IMR-90 (cell line): ENCODE measurements at regions not wholly inside any gene's neighbourhood (a gene's known extent, or its start where the extent isn't known, plus 50 kb on each side); places are given as distances from the start of the nearest gene placed in this dataset.

Source experiments
- ATAC-seq: fragments of 200-7000 bp; cut with Tn5 transposase; 2 replicates; pipeline ENCODE4 v1.9.1; 2020; ENCODE audit warnings: low read depth, mild to moderate bottlenecking, moderate library complexity
- BruUV-seq: library from RNA; stranded (reverse); fragments of 400-500 nt; replicated peaks from 2 replicates; lab custom pipeline; 2021; lab: Mats Ljungman, UMichigan
- CTCF ChIA-PET: fragments of 300-600 bp; formaldehyde crosslinking; extraction: SDS; loops from one replicate; lab custom pipeline; 2021; ENCODE audit warnings: antibody characterized with exemption; lab: Yijun Ruan, JAX
- POLR2A ChIA-PET: fragments of 300-600 bp; sonication (Branson Sonifier 250); formaldehyde crosslinking; loops from one replicate; lab custom pipeline; 2022; ENCODE audit warnings: antibody characterized with exemption; ENCODE audit not compliant: unreplicated experiment; lab: Charles Lee
- DNase-seq: peaks from one replicate; pipeline ENCODE4 v3.0.0; 2013
- H2AFZ ChIP-seq: replicated peaks from 2 replicates; pipeline ENCODE3; 2013; ENCODE audit warnings: low read length, mild to moderate bottlenecking; ENCODE audit not compliant: poor library complexity
- H2AK5ac ChIP-seq: 2 replicates; pipeline ENCODE4 v1.6.1; 2013; ENCODE audit warnings: low read depth, low read length, inconsistent platforms
- H2AK9ac ChIP-seq: replicated peaks from 2 replicates; pipeline ENCODE3; 2013; ENCODE audit warnings: mild to moderate bottlenecking, low read depth, low read length, moderate library complexity; ENCODE audit not compliant: poor library complexity
- H2BK120ac ChIP-seq: 2 replicates; pipeline ENCODE4 v1.6.1; 2013; ENCODE audit warnings: low read depth, low read length, inconsistent platforms
- H2BK15ac ChIP-seq: 3 replicates; pipeline ENCODE4 v1.6.1; 2013; ENCODE audit warnings: low read depth, low read length, inconsistent platforms
- H2BK20ac ChIP-seq: 2 replicates; pipeline ENCODE4 v1.6.1; 2013; ENCODE audit warnings: low read depth, mild to moderate bottlenecking, inconsistent platforms, low read length, moderate library complexity
- H2BK5ac ChIP-seq: 2 replicates; pipeline ENCODE4 v1.6.1; 2013; ENCODE audit warnings: mild to moderate bottlenecking, low read depth, low read length, inconsistent platforms; ENCODE audit not compliant: poor library complexity, severe bottlenecking
- H3K14ac ChIP-seq: replicated peaks from 2 replicates; pipeline ENCODE4 v1.6.1; 2013; ENCODE audit warnings: low read depth, low read length, inconsistent platforms
- H3K18ac ChIP-seq: 2 replicates; pipeline ENCODE4 v1.6.1; 2013; ENCODE audit warnings: low read depth, low read length, control low read depth
- H3K23ac ChIP-seq: 2 replicates; pipeline ENCODE4 v1.6.1; 2013; ENCODE audit warnings: low read depth, low read length, inconsistent platforms
- H3K27ac ChIP-seq: 2 replicates; pipeline ENCODE4 v1.5.1; 2013; ENCODE audit warnings: mild to moderate bottlenecking, control low read depth, low read length; ENCODE audit not compliant: insufficient read depth
- H3K27me3 ChIP-seq: 2 replicates; pipeline ENCODE4 v1.6.1; 2013; ENCODE audit warnings: low read length; ENCODE audit not compliant: control insufficient read depth, insufficient read depth
- H3K36me3 ChIP-seq: 2 replicates; pipeline ENCODE4 v1.6.1; 2013; ENCODE audit warnings: low read length, mixed read lengths; ENCODE audit not compliant: control insufficient read depth, insufficient read depth
- H3K4ac ChIP-seq: 2 replicates; pipeline ENCODE4 v1.6.1; 2013; ENCODE audit warnings: low read depth, low read length, inconsistent platforms
- H3K4me1 ChIP-seq: 2 replicates; pipeline ENCODE4 v1.6.1; 2013; ENCODE audit warnings: low read length, mixed read lengths; ENCODE audit not compliant: control insufficient read depth, insufficient read depth
- H3K4me2 ChIP-seq: 2 replicates; pipeline ENCODE4 v1.6.1; 2013; ENCODE audit warnings: low read depth, mild to moderate bottlenecking, control low read depth, low read length, moderate library complexity
- H3K4me3 ChIP-seq: 2 replicates; pipeline ENCODE4 v1.5.1; 2013; ENCODE audit warnings: low read depth, mild to moderate bottlenecking, control low read depth, low read length, moderate library complexity; ENCODE audit not compliant: insufficient read depth
- H3K56ac ChIP-seq: 2 replicates; pipeline ENCODE4 v1.6.1; 2013; ENCODE audit warnings: low read length, inconsistent platforms; ENCODE audit not compliant: insufficient read depth; ENCODE audit errors: extremely low read depth
- H3K79me1 ChIP-seq, 2 experiments: 2 replicates each; pipeline ENCODE4 v1.6.1; 2013; ENCODE audit warnings: low read length in 2 of 2, inconsistent platforms in 1 of 2, low read depth in 1 of 2
- H3K9ac ChIP-seq: 2 replicates; pipeline ENCODE4 v1.6.1; 2013; ENCODE audit warnings: low read depth, low read length, control low read depth
- H3K9me1 ChIP-seq: 2 replicates; pipeline ENCODE4 v1.6.1; 2013; ENCODE audit warnings: low read length, inconsistent platforms; ENCODE audit not compliant: insufficient read depth
- H3K9me3 ChIP-seq: 2 replicates; pipeline ENCODE4 v1.6.1; 2013; ENCODE audit warnings: low read length; ENCODE audit not compliant: control insufficient read depth, insufficient read depth
- H4K20me1 ChIP-seq: 2 replicates; pipeline ENCODE4 v1.6.1; 2013; ENCODE audit warnings: low read length, inconsistent platforms; ENCODE audit not compliant: insufficient read depth
- H4K5ac ChIP-seq: 2 replicates; pipeline ENCODE4 v1.6.1; 2013; ENCODE audit warnings: mild to moderate bottlenecking, low read depth, low read length, control low read depth
- H4K8ac ChIP-seq, 2 experiments: 2 replicates each; pipeline ENCODE4 v1.6.1; 2013; ENCODE audit warnings: low read depth in 2 of 2, low read length in 2 of 2, control low read depth in 1 of 2, inconsistent platforms in 1 of 2
- H4K91ac ChIP-seq: 2 replicates; pipeline ENCODE4 v1.6.1; 2013; ENCODE audit warnings: low read depth, low read length, inconsistent platforms; ENCODE audit not compliant: insufficient read depth
- MXI1 ChIP-seq: IDR thresholded peaks from 2 replicates; pipeline ENCODE4 v1.6.1; 2012; ENCODE audit warnings: low read depth, mild to moderate bottlenecking, low read length, moderate library complexity, borderline replicate concordance
- NFE2L2 ChIP-seq: fragments of 150-350 bp; IDR thresholded peaks from 2 replicates; pipeline ENCODE4 v1.6.1; 2016; ENCODE audit warnings: low read depth, mild to moderate bottlenecking, low read length
- RAD21 ChIP-seq: IDR thresholded peaks from 2 replicates; pipeline ENCODE4 v1.6.1; 2012; ENCODE audit warnings: low read length, improper control_type of control experiment
- RCOR1 ChIP-seq: IDR thresholded peaks from 2 replicates; pipeline ENCODE4 v1.6.1; 2012; ENCODE audit warnings: mild to moderate bottlenecking, low read length, improper control_type of control experiment; ENCODE audit not compliant: insufficient replicate concordance
- RFX5 ChIP-seq: IDR thresholded peaks from 2 replicates; pipeline ENCODE4 v1.8.0; 2012; ENCODE audit warnings: low read depth, mild to moderate bottlenecking, low read length, moderate library complexity
- USF2 ChIP-seq: fragments of 150-350 bp; IDR thresholded peaks from 2 replicates; pipeline ENCODE4 v1.6.1; 2017; ENCODE audit warnings: mild to moderate bottlenecking, antibody characterized with exemption, low read length, low read depth
- WGBS, 2 experiments: methylation state at CpG; one replicate each; pipeline versions ENCODE4 v1.1.5 to v1.1.7; 2013; ENCODE audit warnings: missing lambda C conversion rate in 2 of 2; ENCODE audit not compliant: insufficient read length in 1 of 2; ENCODE audit errors: extremely low coverage in 2 of 2; 5-methylcytosine and 5-hydroxymethylcytosine counted together
- dilution Hi-C: fragments of 300-500 bp; cut with HindIII; formaldehyde crosslinking; loops from one replicate; pipeline ENCODE4 v1.14.3; 2018; ENCODE audit warnings: low sequenced_read_pairs; ENCODE audit not compliant: unreplicated experiment
- in situ Hi-C: fragments of 300-500 bp; cut with MboI; formaldehyde crosslinking; loops from 3 replicates; pipeline ENCODE4 v1.14.3; 2019; ENCODE audit warnings: low sequenced_read_pairs, inconsistent platforms, mixed read lengths
- intact Hi-C: fragments of 100-400 bp; cut with micrococcal nuclease; formaldehyde crosslinking; loops from 2 replicates; pipeline ENCODE4 v1.10.0; 2022
- TF ChIP-seq, protein P1 (sequence below): conservative IDR thresholded peaks from 2 replicates; pipeline ENCODE4 v1.5.1; 2012; ENCODE audit warnings: mild to moderate bottlenecking, low read depth, low read length, improper control_type of control experiment

- no peak overlapping the region for H4K91ac ChIP-seq
- H2AK9ac ChIP-seq: no peak overlapping the region
- dilution Hi-C loops: no loop called here
- 0 out of 2 replicates have a peak, but pooled peaks cover 2% of the 10 kb centered on the region for H3K9me3 ChIP-seq
- no peak overlapping the region for H2BK120ac ChIP-seq
- intact Hi-C loops: no loop called here
- H3K27me3 ChIP-seq: peaks cover 8% of the 10 kb centered on the region
- no peak overlapping the region for H3K4me3 ChIP-seq
- CTCF ChIA-PET: interaction anchor here (0.7 kb wide), 1 partner anchor 13 kb away, joined by 3 read pairs; no protein-coding TSS in a partner anchor
- H3K79me1 ChIP-seq: no peaks in the 10 kb centered on the region
- no peak overlapping the region for H2AFZ ChIP-seq
- DNase-seq (no peak), ATAC-seq (no peak)
- no peak overlapping the region for H3K9ac ChIP-seq
- peaks cover 2% of the 10 kb centered on the region; the same call in 1 of the 2 replicates for H3K4me1 ChIP-seq
- in situ Hi-C loops: no loop called here
- POLR2A ChIA-PET: no interaction called here
- no peak overlapping the region for H2AK5ac ChIP-seq
- WGBS, 2 experiments: 61% methylated on average over 4 of the region's 7 CpGs; no CpG with 5 or more reads in 1 of the 2 experiments
- no peak overlapping the region for H3K14ac ChIP-seq
- BruUV-seq: no TSS peak
- no peaks in the 10 kb centered on the region for H3K36me3 ChIP-seq
- no peak overlapping the region for H4K8ac ChIP-seq
- no peak overlapping the region for H2BK20ac ChIP-seq
- H3K4ac ChIP-seq: no peak overlapping the region
- H2BK15ac ChIP-seq: no peak overlapping the region
- no peak overlapping the region for H4K5ac ChIP-seq
- H3K18ac ChIP-seq: no peak overlapping the region
- H3K9me1 ChIP-seq: no peaks in the 10 kb centered on the region
- H2BK5ac ChIP-seq: no peak overlapping the region
- no peak overlapping the region for H3K4me2 ChIP-seq
- no peak for TF ChIP-seq MXI1
- no peak for TF ChIP-seq RFX5
- TF ChIP-seq, protein P1, sequence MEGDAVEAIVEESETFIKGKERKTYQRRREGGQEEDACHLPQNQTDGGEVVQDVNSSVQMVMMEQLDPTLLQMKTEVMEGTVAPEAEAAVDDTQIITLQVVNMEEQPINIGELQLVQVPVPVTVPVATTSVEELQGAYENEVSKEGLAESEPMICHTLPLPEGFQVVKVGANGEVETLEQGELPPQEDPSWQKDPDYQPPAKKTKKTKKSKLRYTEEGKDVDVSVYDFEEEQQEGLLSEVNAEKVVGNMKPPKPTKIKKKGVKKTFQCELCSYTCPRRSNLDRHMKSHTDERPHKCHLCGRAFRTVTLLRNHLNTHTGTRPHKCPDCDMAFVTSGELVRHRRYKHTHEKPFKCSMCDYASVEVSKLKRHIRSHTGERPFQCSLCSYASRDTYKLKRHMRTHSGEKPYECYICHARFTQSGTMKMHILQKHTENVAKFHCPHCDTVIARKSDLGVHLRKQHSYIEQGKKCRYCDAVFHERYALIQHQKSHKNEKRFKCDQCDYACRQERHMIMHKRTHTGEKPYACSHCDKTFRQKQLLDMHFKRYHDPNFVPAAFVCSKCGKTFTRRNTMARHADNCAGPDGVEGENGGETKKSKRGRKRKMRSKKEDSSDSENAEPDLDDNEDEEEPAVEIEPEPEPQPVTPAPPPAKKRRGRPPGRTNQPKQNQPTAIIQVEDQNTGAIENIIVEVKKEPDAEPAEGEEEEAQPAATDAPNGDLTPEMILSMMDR: no peak
- no peak for TF ChIP-seq RCOR1
- no peak for TF ChIP-seq NFE2L2
- TF ChIP-seq USF2: no peak
- no peak for TF ChIP-seq RAD21
- no peak overlapping the region for H3K23ac ChIP-seq
- no peak overlapping the region for H3K56ac ChIP-seq
- no peak overlapping the region for H3K27ac ChIP-seq
- no peaks in the 10 kb centered on the region for H4K20me1 ChIP-seq
Observed at GRCh38 chr10:62541811-62542210, 167.6 kb downstream of the ZNF365 start.
